NCI-H1417 treated with DMSO at 0.1 percent for 48 hours (cell line): ENCODE measurements at regions not wholly inside any gene's neighbourhood (a gene's known extent, or its start where the extent isn't known, plus 50 kb on each side); places are given as distances from the start of the nearest gene placed in this dataset.
"Not testable (repeated sequence)": the region's sequence is repeated elsewhere in the genome, so short reads cannot be mapped to it uniquely, and the experiment has no call there.

ENCODE experiments used
- DNase-seq: peaks from one replicate; lab custom pipeline; 2025; lab: John Stamatoyannopoulos, UW

DNA sequence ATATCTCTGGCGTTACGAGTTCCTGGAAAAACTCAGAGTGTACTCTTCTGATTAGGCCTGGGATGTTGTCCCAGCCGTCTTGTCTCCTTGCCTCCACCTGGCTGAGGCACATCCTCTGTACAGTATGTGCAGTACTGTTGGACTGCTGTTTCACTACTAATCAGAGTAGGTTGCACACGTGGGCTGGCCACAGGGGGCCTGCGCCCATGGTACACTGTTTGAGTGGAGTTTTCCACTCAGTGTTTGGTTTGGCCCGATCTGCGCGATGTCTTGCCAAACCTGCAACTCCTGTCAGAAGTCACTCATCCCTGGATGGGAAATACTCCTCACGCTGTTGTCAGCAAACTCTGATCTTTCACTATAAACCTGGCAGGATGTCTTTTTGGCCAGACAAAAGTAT is 189.6 kb upstream of the CSNK1A1L start:
- no peak for DNase-seq

- no peak for DNase-seq
These were observed 189.0 kb upstream of the CSNK1A1L start for GRCh38 chr13:37294472-37294871.

GRCh38 chr13:37293295-37293694 is 187.8 kb upstream of the CSNK1A1L start:
- DNase-seq = no peak

DNA sequence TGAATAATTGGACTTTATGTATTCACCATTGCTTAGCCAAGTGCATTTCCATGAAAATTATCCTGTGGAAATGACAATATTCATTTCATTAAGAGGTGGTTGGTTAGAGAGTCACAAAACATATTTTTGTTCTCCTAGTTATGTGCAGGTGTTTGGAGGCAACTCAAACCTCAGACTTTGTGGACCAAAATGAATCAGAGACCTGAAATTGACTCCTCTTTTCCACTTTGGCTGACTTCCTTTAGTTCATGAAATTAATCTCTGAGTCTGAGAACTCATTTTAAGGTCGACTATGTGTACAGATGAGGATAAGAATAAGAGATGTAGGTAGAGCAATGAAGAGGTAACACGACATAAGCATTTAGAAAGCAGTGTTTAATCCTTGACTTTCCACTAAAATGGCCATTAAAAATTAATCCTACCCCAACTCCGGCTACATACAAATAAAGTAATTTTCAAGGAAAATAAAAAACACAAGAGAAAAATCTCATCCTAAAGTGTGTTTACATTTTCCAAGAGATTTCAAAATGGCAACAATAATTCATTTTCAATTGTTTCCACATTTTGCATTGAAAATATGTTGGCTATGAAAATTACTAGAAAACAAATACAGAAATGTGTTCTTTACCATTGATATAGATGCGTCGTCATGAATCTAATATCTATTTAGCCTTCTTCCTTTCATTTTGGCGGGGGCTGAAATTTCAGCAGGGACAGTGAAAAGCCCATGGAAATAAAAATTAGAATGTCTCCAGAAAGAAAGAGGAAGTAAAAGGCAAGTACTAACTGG is 185.4 kb upstream of the CSNK1A1L start:
- DNase-seq = no peak

DNA sequence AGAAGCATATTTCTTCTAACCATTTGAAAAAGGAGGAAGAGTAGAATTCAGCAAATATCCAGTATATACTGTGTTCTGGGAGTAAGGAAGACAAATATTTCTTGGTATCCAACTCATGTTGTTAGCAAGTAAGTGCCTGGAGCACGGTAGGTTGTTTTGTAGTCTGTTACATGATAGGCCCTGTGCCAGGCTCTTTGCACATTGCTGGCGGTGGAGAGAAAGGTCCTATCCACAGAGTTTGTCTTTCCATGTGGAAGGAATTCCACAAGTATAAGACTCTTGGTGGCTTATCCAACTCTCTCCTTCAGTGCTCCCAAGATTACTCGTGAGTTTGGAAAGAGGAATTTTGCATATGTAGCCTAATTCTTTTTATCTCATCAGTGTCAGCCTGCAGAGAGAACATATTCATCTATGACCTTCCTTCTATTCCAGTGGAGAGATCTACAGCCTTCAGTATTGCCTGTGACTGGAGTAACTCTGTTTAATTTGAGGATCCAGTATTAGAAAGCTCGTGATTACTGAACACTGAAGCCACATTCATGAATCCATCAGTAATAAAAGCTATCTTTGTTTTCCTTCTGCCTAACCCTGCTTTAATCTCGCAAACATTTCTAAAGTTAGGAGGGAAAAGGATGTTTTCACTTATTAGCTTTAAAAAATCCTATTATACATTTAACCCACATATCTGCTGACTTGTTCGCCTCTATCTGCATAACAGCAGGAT is 183.9 kb upstream of the CSNK1A1L start:
- DNase-seq = no peak

DNA sequence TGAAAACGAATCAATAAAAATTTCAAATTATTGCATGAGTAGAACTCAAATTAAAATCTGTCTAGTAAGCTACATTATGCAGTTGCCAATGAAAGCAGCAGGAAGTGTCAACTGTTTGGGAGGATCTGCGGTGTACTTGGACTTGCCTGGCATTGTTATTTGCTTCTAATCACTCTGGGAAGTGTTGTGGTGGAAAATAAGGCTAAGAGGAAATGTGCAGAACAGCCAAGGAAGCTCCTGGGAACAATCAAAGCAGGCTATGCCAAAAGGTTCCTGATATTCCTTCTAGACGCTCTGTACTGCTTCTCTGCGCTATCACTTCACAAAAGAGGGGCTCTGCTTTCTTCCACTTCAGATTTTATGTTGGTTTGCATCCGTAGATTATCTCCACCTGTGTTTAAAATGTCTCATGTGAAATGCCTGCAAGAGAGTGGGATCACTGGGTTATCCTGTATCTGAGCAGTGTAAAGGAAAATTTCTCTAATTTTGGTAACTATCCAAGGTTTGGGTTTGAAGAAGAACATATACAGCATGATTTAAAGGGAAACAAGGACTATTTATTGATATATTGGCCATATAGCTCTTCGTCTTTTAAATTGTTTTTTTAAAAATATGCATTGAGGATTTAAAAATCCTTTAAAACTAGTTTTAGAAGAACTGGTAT is 182.7 kb upstream of the CSNK1A1L start:
- no peak for DNase-seq

DNA sequence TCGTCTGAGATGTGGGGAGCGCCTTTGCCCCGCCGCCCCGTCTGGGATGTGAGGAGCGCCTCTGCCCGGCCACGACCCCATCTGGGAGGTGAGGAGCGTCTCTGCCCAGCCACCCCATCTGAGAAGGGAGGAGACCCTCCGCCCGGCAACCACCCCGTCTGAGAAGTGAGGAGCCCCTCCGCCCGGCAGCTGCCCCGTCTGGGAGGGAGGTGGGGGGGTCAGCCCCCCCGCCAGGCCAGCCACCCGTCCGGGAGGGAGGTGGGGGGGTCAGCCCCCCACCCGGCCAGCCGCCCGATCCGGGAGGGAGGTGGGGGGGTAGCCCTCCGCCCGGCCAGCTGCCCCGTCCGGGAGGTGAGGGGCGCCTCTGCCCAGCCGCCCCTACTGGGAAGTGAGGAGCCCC is 174.8 kb upstream of the CSNK1A1L start:
- DNase-seq = not testable (repeated sequence)

DNA sequence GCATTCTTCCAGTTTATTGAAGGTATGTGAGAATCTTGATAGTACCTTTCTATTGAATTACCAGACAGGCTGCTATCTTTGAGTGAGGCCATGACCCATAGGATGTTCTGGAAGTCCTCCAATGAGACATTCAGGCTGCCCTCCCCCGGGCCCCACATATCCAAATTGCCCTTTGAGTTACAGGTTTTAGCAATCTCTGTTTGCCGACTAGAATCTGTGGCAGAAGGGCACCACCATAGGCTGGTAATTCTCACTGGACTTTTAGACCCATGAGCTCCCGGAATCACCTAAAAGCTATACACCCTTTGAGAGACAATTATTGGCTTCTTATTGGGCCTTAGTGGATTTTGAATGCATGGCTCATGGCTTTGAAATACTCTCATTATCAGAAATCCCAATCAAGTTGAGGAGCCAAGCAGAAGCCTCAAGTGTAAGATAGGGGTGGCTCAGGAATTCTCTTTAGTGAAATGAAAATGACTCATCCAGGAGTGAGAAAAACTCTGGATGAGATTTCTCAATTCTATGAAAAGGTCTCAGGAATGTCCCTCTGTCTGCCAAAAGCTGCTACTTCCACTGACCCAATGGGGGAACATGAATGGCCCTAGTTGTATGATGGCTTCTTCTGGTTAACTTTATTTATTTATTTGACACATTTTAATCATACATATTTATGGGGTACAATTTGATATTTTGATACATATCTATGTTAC is 172.1 kb upstream of the CSNK1A1L start:
- DNase-seq = no peak

GRCh38 chr13:37277007-37277406 is 171.5 kb upstream of the CSNK1A1L start:
- no peak for DNase-seq

GRCh38 chr13:37274569-37275497 is 169.4 kb upstream of the CSNK1A1L start:
- DNase-seq = no peak

DNA sequence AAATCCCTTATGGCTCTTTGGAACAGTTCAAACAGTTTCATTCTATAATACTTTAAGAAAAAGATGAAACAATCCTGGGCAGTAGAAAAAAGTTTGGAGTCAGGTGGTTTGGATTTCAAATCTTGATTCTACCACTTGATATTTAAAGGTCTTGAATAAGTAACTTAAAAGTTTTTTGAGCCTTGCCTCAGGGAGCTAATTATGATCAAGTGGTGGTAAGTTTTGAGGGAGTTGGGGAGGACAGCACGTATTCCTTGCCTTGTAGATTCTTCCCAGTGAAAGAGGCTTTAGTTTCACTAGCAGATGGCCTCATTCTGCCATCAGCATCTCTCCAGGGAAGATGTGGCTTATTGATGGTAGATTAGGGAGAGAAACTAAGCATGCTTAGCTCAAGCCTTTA is 168.4 kb upstream of the CSNK1A1L start:
- no peak for DNase-seq

- DNase-seq = no peak
These were observed 164.9 kb upstream of the CSNK1A1L start for GRCh38 chr13:37270226-37271001.

DNA sequence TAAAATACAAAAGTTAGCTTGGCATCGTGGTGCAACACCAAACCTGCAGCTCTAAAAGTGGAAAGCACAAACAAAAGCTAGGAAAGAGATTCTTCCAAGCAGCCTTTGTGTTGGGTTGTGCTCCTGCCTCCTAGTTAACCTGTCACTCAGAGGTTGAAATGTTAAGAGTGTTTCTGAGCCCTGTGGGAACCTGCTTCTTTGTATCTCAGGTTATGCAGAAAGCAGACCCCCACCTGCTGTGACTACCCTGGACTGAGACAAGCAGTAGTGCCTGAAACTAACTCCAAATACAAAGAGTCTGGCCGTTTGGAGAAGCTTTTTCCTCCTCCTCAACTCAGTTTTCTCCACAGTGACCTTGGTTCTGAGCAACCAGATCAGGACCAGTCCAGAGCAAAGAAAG is 158.4 kb upstream of the CSNK1A1L start:
- no peak for DNase-seq

DNA sequence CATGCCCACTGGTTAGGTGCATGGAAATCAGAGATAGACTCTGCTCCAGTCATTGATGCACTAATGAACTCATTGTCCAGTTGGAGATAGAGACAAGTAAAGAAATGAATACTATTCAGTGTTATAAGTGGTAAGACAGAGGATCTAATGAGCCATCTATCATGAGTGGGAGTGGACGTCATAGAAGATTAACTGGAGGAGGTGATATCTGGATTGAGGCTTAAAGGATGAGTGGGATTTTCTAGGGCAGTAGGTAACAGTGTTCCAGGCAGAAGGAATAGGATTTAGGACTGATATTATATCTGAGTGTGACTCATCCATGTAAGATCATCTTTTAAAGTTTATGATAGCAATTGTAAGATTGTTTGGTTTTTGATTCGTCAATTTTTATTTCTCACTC is 152.2 kb upstream of the CSNK1A1L start:
- no peak for DNase-seq

- DNase-seq = no peak
These were observed 151.6 kb upstream of the CSNK1A1L start for GRCh38 chr13:37257051-37257450.

GRCh38 chr13:37241786-37242185 is 136.3 kb upstream of the CSNK1A1L start:
- no peak for DNase-seq

DNA sequence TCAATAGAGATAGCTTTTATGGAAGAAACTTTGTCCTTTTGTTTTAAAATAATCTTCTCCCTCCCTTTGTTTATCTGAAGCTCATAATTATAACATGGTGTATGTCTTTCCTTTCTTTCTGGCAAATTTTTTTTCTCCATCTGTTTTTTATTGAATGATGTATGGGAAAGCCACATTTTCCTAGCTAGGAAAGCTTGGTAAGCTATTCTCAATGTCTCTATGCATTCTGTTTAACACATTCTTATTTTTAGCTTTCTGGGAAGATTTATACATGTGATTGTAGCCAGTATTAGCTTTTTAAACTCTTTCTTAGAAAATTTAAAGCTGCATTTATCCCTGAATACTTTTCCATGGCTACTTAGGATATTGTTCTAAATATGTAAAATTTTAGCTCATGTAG is 124.9 kb upstream of the CSNK1A1L start:
- no peak for DNase-seq

GRCh38 chr13:37229931-37230330 is 124.5 kb upstream of the CSNK1A1L start:
- DNase-seq = no peak

DNA sequence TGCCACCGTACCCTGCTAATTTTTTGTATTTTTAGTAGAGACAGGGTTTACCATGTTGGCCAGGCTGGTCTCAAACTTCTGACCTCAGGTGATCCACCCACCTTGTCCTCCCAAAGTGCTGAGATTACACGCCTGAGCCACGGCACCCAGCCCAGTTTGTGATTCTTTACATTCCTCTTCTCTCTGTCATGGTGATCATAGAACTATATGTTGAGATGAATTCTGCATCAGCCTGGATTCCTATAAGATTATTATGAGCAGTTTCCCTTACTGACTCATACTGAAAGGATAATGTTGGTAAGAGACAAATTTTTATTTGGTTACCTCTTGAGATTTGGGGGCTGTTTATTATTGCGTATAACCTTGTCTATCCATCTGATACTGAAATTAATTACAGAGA is 121.5 kb upstream of the CSNK1A1L start:
- DNase-seq = no peak

GRCh38 chr13:37225414-37226070 is 120.1 kb upstream of the CSNK1A1L start:
- no peak for DNase-seq
